ENCODE measurements at regions not wholly inside any gene's neighbourhood (a gene's known extent, or its start where the extent isn't known, plus 50 kb on each side); places are given as distances from the start of the nearest gene placed in this dataset.

GRCh38 chr14:38910092-38910491 is 192.9 kb downstream of the SEC23A start:
- TF ChIP-seq SUZ12 (IDR thresholded peaks at IDR 0.05; ENCODE audit: extremely low read depth, insufficient read depth, insufficient read length) = no peak
- TF ChIP-seq YY1 (IDR thresholded peaks at IDR 0.05; ENCODE audit: insufficient read depth, insufficient read length) = no peak
